Activated CD4-positive, alpha-beta T cell treated with anti-CD3 and anti-CD28 coated beads, Interleukin-2, amount 10 ng/mL, durations not matched to agents 24 days and 14 days (primary cell): ENCODE measurements at regions not wholly inside any gene's neighbourhood (a gene's known extent, or its start where the extent isn't known, plus 50 kb on each side); places are given as distances from the start of the nearest gene placed in this dataset.

Experiments used
- DNase-seq: peaks from one replicate; pipeline ENCODE4 v3.0.0; 2022
- H3K27ac Mint-ChIP-seq: one replicate; pipeline ENCODE4 v1.8.0; 2022; ENCODE audit warnings: mild to moderate bottlenecking, mixed read lengths
- H3K27me3 Mint-ChIP-seq: one replicate; pipeline ENCODE4 v1.8.0; 2022; ENCODE audit warnings: mixed read lengths
- H3K36me3 Mint-ChIP-seq: one replicate; pipeline ENCODE4 v1.8.0; 2022; ENCODE audit warnings: low read depth, mild to moderate bottlenecking, mixed read lengths
- H3K4me1 Mint-ChIP-seq: one replicate; pipeline ENCODE4 v1.8.0; 2021; ENCODE audit warnings: mixed read lengths
- H3K4me3 Mint-ChIP-seq: one replicate; pipeline ENCODE4 v1.8.0; 2022; ENCODE audit warnings: mild to moderate bottlenecking, moderate library complexity, mixed read lengths
- H3K9me3 Mint-ChIP-seq: one replicate; pipeline ENCODE4 v1.8.0; 2021; ENCODE audit warnings: mixed read lengths
- intact Hi-C: fragments of 100-400 bp; cut with micrococcal nuclease; formaldehyde crosslinking; loops from one replicate; pipeline ENCODE4 v1.15.1; 2023

- no peaks in the 10 kb centered on the region for H3K4me1 Mint-ChIP-seq
- intact Hi-C loops: no loop called here
- no peak overlapping the region for H3K27ac Mint-ChIP-seq
- no peaks in the 10 kb centered on the region for H3K36me3 Mint-ChIP-seq
- peaks cover 3% of the 10 kb centered on the region for H3K9me3 Mint-ChIP-seq
- no peak overlapping the region for H3K4me3 Mint-ChIP-seq
- H3K27me3 Mint-ChIP-seq: no peaks in the 10 kb centered on the region
- DNase-seq: no peak
These were observed 214.2 kb upstream of the BMPER start for GRCh38 chr7:33691180-33691579.

DNA sequence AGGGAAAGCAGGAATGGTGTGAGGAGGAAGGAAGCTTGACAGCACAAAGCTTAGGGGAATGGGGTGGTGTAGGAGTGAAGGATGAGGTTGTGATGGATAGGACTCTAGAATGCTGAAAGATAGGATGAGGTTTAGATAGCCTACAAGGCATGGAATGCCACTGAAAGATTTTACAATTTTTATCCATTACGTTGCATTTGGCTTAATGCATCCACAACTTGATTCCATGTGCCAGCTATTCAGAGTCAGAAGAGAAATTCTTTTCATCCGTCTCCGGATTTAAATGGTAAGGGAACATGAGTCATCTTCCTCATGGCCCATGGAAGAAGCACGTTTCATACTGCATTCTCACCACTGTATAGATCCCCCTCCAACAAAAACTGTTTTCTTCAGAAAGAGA, 212.4 kb upstream of the BMPER start:
- intact Hi-C loops: no loop called here
- H3K9me3 Mint-ChIP-seq: peaks cover 3% of the 10 kb centered on the region
- H3K27ac Mint-ChIP-seq: no peak overlapping the region
- no peak for DNase-seq
- H3K4me1 Mint-ChIP-seq: no peaks in the 10 kb centered on the region
- no peaks in the 10 kb centered on the region for H3K27me3 Mint-ChIP-seq
- H3K36me3 Mint-ChIP-seq: no peaks in the 10 kb centered on the region
- no peak overlapping the region for H3K4me3 Mint-ChIP-seq

- Mint-ChIP-seq H3K4me3 (no peak overlapping the region), H3K4me1 (no peaks in the 10 kb centered on the region), H3K27ac (no peak overlapping the region), H3K27me3 (no peaks in the 10 kb centered on the region), H3K9me3 (peaks cover 3% of the 10 kb centered on the region), H3K36me3 (no peaks in the 10 kb centered on the region)
- no peak for DNase-seq
- intact Hi-C loops: no loop called here
These were observed 211.3 kb upstream of the BMPER start for GRCh38 chr7:33694006-33694405.

DNA sequence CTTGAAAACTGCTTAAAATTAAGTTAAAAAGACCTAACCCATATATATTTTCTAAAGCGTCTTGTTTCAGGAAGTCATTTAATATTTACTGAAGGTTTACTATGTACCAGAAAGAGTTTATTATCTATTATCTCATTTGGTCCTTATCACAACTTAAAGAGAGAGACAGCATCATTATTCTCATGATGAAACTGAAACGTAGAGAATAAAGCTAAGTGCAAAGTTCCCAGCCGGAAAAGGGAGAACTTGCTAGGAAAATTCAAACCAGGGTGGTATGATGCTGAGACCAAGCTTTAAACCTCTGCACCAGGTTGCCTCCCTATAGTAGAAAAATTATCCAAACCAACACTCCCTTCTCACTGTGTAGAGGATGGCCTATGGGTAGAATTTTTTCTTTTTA, 207.7 kb upstream of the BMPER start:
- DNase-seq: no peak
- intact Hi-C loops: no loop called here
- H3K36me3 Mint-ChIP-seq: no peaks in the 10 kb centered on the region
- no peak overlapping the region for H3K27ac Mint-ChIP-seq
- no peaks in the 10 kb centered on the region for H3K4me1 Mint-ChIP-seq
- peaks cover 19% of the 10 kb centered on the region for H3K9me3 Mint-ChIP-seq
- H3K27me3 Mint-ChIP-seq: no peaks in the 10 kb centered on the region
- H3K4me3 Mint-ChIP-seq: no peak overlapping the region

DNA sequence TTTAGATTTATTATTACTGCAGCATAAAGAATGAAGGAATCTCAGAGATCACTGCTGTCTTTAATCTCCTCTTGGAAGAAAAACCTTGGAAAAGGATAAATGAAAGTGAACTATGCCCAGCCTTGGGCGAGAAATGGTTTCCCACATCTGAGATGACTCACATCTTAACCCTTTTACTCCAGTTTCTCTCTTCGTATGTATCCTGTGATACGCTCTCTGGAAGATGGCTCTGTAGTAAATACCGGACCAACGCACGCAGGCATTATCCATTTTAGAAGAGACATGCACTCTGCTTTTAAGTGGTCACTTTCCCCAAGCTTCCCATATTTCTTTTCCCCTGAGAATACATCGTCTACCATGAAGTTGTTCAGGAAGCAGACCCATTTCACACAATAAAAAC, 207.3 kb upstream of the BMPER start:
- H3K9me3 Mint-ChIP-seq: peaks cover 21% of the 10 kb centered on the region
- no peak overlapping the region for H3K27ac Mint-ChIP-seq
- H3K4me1 Mint-ChIP-seq: no peaks in the 10 kb centered on the region
- H3K4me3 Mint-ChIP-seq: no peak overlapping the region
- H3K27me3 Mint-ChIP-seq: no peaks in the 10 kb centered on the region
- DNase-seq: no peak
- intact Hi-C loops: no loop called here
- H3K36me3 Mint-ChIP-seq: no peaks in the 10 kb centered on the region

- no peaks in the 10 kb centered on the region for H3K27me3 Mint-ChIP-seq
- H3K4me1 Mint-ChIP-seq: no peaks in the 10 kb centered on the region
- intact Hi-C loops: no loop called here
- no peaks in the 10 kb centered on the region for H3K36me3 Mint-ChIP-seq
- H3K4me3 Mint-ChIP-seq: no peak overlapping the region
- H3K27ac Mint-ChIP-seq: no peak overlapping the region
- H3K9me3 Mint-ChIP-seq: peaks cover 27% of the 10 kb centered on the region
- no peak for DNase-seq
These were observed 206.6 kb upstream of the BMPER start for GRCh38 chr7:33698692-33699128.

GRCh38 chr7:33700001-33700899, 205.1 kb upstream of the BMPER start:
- Mint-ChIP-seq H3K9me3 (peaks cover 27% of the 10 kb centered on the region), H3K4me3 (no peak overlapping the region), H3K4me1 (no peaks in the 10 kb centered on the region), H3K27me3 (no peaks in the 10 kb centered on the region), H3K36me3 (no peaks in the 10 kb centered on the region), H3K27ac (no peak overlapping the region)
- DNase-seq: no peak
- intact Hi-C loops: no loop called here

DNA sequence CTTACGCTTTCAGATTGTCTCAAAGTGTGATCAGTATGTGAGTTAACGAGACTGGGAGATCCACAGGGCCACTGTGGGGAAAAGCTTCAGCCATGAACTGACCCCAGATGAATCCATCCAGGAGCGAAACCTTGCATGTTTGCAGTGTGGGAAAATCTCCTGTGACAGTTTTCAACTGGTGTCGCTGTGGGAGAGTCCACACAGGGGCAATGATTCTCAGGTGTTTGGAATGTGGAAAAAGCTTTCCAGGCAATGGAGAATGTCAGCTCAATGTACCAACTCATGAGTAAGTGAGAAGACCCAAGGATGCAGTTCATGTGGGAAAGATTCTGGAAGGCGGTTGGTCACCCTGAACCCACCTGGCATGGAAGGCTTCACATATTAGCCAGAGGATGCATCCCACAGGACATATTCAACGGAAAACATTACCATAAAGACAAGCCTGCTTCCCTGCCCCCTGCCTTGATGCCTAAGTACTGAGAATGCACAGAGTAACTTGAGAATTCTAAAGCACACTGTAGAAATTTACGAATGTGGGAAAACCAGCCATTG, 204.1 kb upstream of the BMPER start:
- Mint-ChIP-seq H3K4me3 (no peak overlapping the region), H3K9me3 (peaks cover 27% of the 10 kb centered on the region), H3K27me3 (no peaks in the 10 kb centered on the region), H3K27ac (no peak overlapping the region), H3K4me1 (no peaks in the 10 kb centered on the region), H3K36me3 (no peaks in the 10 kb centered on the region)
- intact Hi-C loops: no loop called here
- DNase-seq: no peak

DNA sequence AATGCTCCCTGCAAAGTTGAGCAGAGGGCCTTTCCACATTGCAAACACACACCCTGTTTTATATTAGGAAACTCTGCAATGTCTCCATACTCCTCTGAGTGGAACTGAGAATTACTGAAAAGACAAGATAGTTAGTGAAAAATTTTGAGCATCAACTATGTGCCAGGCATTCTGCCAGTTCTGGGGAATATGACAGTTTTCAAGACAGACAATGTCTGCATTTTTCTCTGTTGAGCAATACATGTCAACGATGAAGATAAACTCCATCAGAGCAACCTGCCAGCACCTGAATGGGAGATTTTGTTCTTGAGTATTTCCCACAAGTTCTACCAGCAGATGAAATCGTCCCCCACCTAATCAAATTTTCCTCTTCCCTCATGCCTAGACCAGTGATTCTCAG, 203.4 kb upstream of the BMPER start:
- H3K9me3 Mint-ChIP-seq: peaks cover 27% of the 10 kb centered on the region
- no peaks in the 10 kb centered on the region for H3K4me1 Mint-ChIP-seq
- no peak overlapping the region for H3K27ac Mint-ChIP-seq
- H3K36me3 Mint-ChIP-seq: no peaks in the 10 kb centered on the region
- intact Hi-C loops: no loop called here
- H3K27me3 Mint-ChIP-seq: no peaks in the 10 kb centered on the region
- no peak for DNase-seq
- H3K4me3 Mint-ChIP-seq: no peak overlapping the region

DNA sequence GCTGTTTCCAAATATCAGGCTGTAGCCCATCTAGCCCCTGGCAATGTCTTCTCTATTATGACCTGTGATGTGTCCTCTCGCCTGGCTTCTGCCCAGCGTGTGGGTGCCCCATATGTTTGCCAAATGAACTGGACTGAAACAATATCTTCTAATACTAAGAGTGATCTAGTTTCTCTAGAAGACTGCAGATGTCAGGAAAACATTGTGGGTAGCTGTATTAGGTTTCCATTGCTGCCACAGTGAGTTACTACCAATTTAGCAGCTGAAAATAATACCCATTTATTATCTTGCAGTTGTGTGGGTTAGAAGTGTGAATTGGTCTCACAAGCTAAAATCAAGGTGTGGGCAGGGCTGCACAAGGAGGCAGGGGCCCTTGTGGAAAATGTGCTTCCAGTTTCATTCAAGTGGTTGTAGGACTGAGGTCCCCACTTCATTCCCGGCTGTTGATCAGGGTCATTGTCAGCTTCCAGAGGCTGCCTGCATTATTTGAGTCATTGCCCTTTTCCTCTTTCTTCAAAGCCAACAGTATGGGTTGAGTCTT, 202.8 kb upstream of the BMPER start:
- Mint-ChIP-seq H3K27me3 (no peaks in the 10 kb centered on the region), H3K36me3 (no peaks in the 10 kb centered on the region), H3K4me1 (no peaks in the 10 kb centered on the region), H3K27ac (no peak overlapping the region), H3K9me3 (peaks cover 27% of the 10 kb centered on the region), H3K4me3 (no peak overlapping the region)
- intact Hi-C loops: no loop called here
- DNase-seq: no peak

DNA sequence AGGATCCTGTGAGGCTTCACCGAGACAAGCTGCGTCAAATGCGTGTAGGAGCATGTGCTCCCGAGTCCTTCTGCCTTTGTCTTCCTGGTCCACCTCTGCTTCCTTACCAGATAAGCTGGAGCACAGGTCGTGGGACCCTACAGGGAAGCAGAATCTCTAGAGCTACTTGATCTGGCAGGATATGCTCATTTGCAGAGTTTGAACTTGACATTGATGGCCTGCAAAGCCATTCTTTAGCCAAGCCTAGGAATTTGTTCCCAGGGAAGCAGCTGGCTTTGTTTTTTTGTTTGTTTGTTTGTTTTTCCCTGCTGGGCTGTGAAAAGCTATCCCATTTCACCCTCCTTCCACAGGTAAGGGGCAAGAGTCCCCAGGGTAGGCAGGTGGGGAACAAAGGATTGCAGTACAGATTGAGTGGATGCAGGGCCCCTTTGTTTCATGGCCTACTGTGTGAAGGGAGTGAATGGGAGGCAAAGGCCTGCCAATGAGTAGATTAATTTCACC, 200.0 kb upstream of the BMPER start:
- H3K4me1 Mint-ChIP-seq: no peaks in the 10 kb centered on the region
- no peaks in the 10 kb centered on the region for H3K36me3 Mint-ChIP-seq
- intact Hi-C loops: no loop called here
- H3K9me3 Mint-ChIP-seq: peaks cover 22% of the 10 kb centered on the region
- H3K4me3 Mint-ChIP-seq: no peak overlapping the region
- no peak for DNase-seq
- no peaks in the 10 kb centered on the region for H3K27me3 Mint-ChIP-seq
- no peak overlapping the region for H3K27ac Mint-ChIP-seq

DNA sequence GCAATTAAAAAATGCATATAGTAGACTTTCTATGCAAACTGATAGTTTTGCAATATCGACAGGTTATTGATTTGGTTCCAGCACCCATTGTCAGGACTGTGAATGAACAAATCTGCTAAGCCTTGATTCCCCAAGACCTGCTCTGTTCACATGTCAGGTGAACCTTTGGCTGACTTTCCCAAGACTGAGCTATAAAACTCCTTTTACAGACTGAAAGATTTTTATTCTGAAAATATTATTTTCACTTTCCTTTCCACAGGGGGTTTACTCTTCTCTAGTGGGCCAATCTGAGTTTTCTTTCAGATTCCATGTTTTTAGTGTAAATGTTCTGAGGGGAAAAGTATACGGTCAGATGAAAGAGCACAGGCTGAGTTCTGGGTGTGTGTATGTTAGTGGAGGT, 199.2 kb upstream of the BMPER start:
- intact Hi-C loops: no loop called here
- peaks cover 18% of the 10 kb centered on the region for H3K9me3 Mint-ChIP-seq
- H3K27me3 Mint-ChIP-seq: no peaks in the 10 kb centered on the region
- H3K4me3 Mint-ChIP-seq: no peak overlapping the region
- no peak for DNase-seq
- no peaks in the 10 kb centered on the region for H3K4me1 Mint-ChIP-seq
- H3K27ac Mint-ChIP-seq: no peak overlapping the region
- no peaks in the 10 kb centered on the region for H3K36me3 Mint-ChIP-seq

- H3K36me3 Mint-ChIP-seq: no peaks in the 10 kb centered on the region
- H3K27me3 Mint-ChIP-seq: no peaks in the 10 kb centered on the region
- H3K27ac Mint-ChIP-seq: no peak overlapping the region
- intact Hi-C loops: no loop called here
- DNase-seq: no peak
- peaks cover 16% of the 10 kb centered on the region for H3K9me3 Mint-ChIP-seq
- no peaks in the 10 kb centered on the region for H3K4me1 Mint-ChIP-seq
- H3K4me3 Mint-ChIP-seq: no peak overlapping the region
These were observed 198.6 kb upstream of the BMPER start for GRCh38 chr7:33706771-33707200.

- Mint-ChIP-seq H3K27me3 (no peaks in the 10 kb centered on the region), H3K4me1 (no peaks in the 10 kb centered on the region), H3K36me3 (no peaks in the 10 kb centered on the region), H3K4me3 (no peak overlapping the region), H3K9me3 (peaks cover 10% of the 10 kb centered on the region), H3K27ac (no peak overlapping the region)
- DNase-seq: no peak
- intact Hi-C loops: no loop called here
These were observed 197.9 kb upstream of the BMPER start for GRCh38 chr7:33707427-33707826.
